H1 (cell line): ENCODE measurements at regions not wholly inside any gene's neighbourhood (a gene's known extent, or its start where the extent isn't known, plus 50 kb on each side); places are given as distances from the start of the nearest gene placed in this dataset.

Experiments used
- CBX5 ChIP-seq: fragments of 300-800, 300-1000 bp; sonication (generic); IDR thresholded peaks from 2 replicates; pipeline ENCODE4 v1.7.1; 2016; ENCODE audit warnings: antibody characterized with exemption, low read length, low read depth
- CHD2 ChIP-seq: IDR thresholded peaks from 2 replicates; pipeline ENCODE4 v1.6.1; 2012; ENCODE audit warnings: low read length, improper control_type of control experiment
- CREB1 ChIP-seq: IDR thresholded peaks from 2 replicates; pipeline ENCODE4 v1.6.1; 2012; ENCODE audit warnings: inconsistent platforms
- CTBP2 ChIP-seq: IDR thresholded peaks from 2 replicates; pipeline ENCODE4 v1.7.0; 2011; ENCODE audit warnings: borderline replicate concordance, mild to moderate bottlenecking, moderate library complexity, mixed read lengths, low read length; ENCODE audit not compliant: insufficient read depth, insufficient read length
- EGR1 ChIP-seq: IDR thresholded peaks from 2 replicates; pipeline ENCODE4 v1.6.1; 2011; ENCODE audit warnings: low read depth, low read length, borderline replicate concordance
- EZH2 ChIP-seq: fragments of 200-600 bp; sonication (generic); IDR thresholded peaks from 2 replicates; pipeline ENCODE4 v1.7.1; 2012; ENCODE audit warnings: low read depth, mild to moderate bottlenecking, moderate library complexity, low read length, inconsistent platforms; ENCODE audit not compliant: severe bottlenecking
- RAD21 ChIP-seq, 2 experiments: IDR thresholded peaks in 1 of 2; conservative IDR thresholded peaks in 1 of 2; 2 replicates each; pipeline ENCODE4 v1.6.1; 2011; ENCODE audit warnings: low read depth in 2 of 2, low read length in 2 of 2, improper control_type of control experiment in 1 of 2, inconsistent platforms in 1 of 2, mild to moderate bottlenecking in 1 of 2, moderate library complexity in 1 of 2
- SIX5 ChIP-seq: IDR thresholded peaks from 2 replicates; pipeline ENCODE4 v1.6.1; 2011; ENCODE audit warnings: mild to moderate bottlenecking, low read depth, low read length
- TF ChIP-seq, protein P1 (sequence below): IDR thresholded peaks from 2 replicates; pipeline ENCODE4 v1.6.1; 2012; ENCODE audit warnings: inconsistent platforms
- TF ChIP-seq, protein P2 (sequence below): IDR thresholded peaks from 2 replicates; pipeline ENCODE4 v1.6.1; 2011; ENCODE audit warnings: low read length, improper control_type of control experiment
- TF ChIP-seq, protein P3 (sequence below), 3 experiments: IDR thresholded peaks; 1 replicate in 2 of 3; 2 replicates in 1 of 3; pipeline versions ENCODE4 v1.5.1 to v1.6.1; 2011; ENCODE audit warnings: low read length in 3 of 3, mild to moderate bottlenecking in 3 of 3, inconsistent platforms in 2 of 3, low read depth in 1 of 3, moderate library complexity in 1 of 3; ENCODE audit not compliant: insufficient read depth in 1 of 3; ENCODE audit errors: control extremely low read depth in 1 of 3

DNA sequence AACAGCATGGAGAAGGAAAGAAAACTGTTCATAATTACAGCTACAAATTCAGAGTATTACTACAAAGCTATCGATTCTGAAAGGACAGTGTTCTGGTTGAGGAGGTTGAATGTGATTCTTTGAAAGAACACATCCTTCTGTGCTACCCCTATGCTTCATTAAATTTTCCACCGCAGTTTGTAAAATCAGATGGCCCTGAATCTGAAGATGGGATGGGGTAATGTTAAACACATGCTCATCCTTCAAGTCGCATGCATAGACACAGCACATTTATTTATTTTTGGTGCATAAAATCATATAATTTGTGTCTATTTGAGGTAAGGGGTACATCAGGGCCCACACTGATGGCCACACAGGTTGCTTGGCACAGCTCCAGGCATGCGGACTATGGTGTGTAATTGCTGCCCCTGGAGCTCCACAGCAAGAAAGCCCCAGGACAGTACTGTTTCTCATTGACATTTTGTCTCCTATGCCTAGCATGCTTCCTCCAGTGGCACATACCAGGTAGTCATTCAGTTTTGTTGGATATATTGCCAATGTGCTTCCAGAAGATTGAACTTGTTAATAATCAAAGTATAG, 238.8 kb upstream of the TANK start:
- no peak for TF ChIP-seq CREB1
- no peak for TF ChIP-seq RAD21 (IDR thresholded peaks at IDR 0.05 in 1 of 2, conservative IDR thresholded peaks at IDR 0.05 in 1 of 2; ENCODE audit: low read depth in 2 of 2, low read length in 2 of 2)
- TF ChIP-seq, protein P1, sequence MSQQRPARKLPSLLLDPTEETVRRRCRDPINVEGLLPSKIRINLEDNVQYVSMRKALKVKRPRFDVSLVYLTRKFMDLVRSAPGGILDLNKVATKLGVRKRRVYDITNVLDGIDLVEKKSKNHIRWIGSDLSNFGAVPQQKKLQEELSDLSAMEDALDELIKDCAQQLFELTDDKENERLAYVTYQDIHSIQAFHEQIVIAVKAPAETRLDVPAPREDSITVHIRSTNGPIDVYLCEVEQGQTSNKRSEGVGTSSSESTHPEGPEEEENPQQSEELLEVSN, result no peak
- no peak for TF ChIP-seq CTBP2
- no peak for TF ChIP-seq CBX5
- TF ChIP-seq, protein P2, sequence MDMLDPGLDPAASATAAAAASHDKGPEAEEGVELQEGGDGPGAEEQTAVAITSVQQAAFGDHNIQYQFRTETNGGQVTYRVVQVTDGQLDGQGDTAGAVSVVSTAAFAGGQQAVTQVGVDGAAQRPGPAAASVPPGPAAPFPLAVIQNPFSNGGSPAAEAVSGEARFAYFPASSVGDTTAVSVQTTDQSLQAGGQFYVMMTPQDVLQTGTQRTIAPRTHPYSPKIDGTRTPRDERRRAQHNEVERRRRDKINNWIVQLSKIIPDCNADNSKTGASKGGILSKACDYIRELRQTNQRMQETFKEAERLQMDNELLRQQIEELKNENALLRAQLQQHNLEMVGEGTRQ, result no peak
- TF ChIP-seq, protein P3, sequence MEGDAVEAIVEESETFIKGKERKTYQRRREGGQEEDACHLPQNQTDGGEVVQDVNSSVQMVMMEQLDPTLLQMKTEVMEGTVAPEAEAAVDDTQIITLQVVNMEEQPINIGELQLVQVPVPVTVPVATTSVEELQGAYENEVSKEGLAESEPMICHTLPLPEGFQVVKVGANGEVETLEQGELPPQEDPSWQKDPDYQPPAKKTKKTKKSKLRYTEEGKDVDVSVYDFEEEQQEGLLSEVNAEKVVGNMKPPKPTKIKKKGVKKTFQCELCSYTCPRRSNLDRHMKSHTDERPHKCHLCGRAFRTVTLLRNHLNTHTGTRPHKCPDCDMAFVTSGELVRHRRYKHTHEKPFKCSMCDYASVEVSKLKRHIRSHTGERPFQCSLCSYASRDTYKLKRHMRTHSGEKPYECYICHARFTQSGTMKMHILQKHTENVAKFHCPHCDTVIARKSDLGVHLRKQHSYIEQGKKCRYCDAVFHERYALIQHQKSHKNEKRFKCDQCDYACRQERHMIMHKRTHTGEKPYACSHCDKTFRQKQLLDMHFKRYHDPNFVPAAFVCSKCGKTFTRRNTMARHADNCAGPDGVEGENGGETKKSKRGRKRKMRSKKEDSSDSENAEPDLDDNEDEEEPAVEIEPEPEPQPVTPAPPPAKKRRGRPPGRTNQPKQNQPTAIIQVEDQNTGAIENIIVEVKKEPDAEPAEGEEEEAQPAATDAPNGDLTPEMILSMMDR (IDR thresholded peaks at IDR 0.05; ENCODE audit: control extremely low read depth in 1 of 3, insufficient read depth in 1 of 3, low read depth in 1 of 3, low read length in 3 of 3), result no peak
- TF ChIP-seq EZH2, result no peak
- TF ChIP-seq EGR1, result no peak
- TF ChIP-seq SIX5, result no peak
- TF ChIP-seq CHD2, result no peak
